ENCODE measurements at regions not wholly inside any gene's neighbourhood (a gene's known extent, or its start where the extent isn't known, plus 50 kb on each side); places are given as distances from the start of the nearest gene placed in this dataset.
"Not testable (repeated sequence)": the region's sequence is repeated elsewhere in the genome, so short reads cannot be mapped to it uniquely, and the experiment has no call there.

DNA sequence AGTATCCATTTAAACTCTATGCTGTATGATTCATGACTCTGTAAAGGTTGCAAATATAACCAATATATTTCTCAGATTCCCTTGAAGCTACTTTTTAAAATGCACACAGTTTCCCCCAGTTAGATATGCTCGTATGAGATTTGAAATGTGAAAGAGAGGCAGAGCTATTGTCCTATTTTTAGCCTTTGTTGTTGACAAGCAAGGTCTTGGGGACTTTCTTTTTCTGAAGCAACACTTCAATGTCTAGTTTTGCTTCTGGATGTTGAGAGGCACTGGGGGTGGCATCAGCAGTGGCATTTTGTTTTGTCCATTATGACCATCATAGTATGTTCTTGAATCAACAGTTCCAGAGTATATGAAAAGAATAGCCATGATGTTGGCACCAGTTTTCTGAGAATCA is 63.4 kb downstream of the ASCL1 start:
- H3K27me3 ChIP-seq (replicated peaks in 1 of 7): no peaks in the 10 kb centered on the region
- intact Hi-C loops (cut with DNase I; ENCODE audit: low total_unique reads): no loop called here
- no peaks in the 10 kb centered on the region for H3K9me3 ChIP-seq
- TF ChIP-seq POLR2A (IDR thresholded peaks at IDR 0.05) (no peak), POLR2AphosphoS5 (IDR thresholded peaks at IDR 0.05) (no peak)
- TF ChIP-seq, protein P1, sequence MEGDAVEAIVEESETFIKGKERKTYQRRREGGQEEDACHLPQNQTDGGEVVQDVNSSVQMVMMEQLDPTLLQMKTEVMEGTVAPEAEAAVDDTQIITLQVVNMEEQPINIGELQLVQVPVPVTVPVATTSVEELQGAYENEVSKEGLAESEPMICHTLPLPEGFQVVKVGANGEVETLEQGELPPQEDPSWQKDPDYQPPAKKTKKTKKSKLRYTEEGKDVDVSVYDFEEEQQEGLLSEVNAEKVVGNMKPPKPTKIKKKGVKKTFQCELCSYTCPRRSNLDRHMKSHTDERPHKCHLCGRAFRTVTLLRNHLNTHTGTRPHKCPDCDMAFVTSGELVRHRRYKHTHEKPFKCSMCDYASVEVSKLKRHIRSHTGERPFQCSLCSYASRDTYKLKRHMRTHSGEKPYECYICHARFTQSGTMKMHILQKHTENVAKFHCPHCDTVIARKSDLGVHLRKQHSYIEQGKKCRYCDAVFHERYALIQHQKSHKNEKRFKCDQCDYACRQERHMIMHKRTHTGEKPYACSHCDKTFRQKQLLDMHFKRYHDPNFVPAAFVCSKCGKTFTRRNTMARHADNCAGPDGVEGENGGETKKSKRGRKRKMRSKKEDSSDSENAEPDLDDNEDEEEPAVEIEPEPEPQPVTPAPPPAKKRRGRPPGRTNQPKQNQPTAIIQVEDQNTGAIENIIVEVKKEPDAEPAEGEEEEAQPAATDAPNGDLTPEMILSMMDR (IDR thresholded peaks at IDR 0.05 in 8 of 11, conservative IDR thresholded peaks at IDR 0.05 in 3 of 11): no peak
- no peaks in the 10 kb centered on the region for H3K36me3 ChIP-seq
- no peak overlapping the region for H3K4me3 ChIP-seq
- 37 to 65% (median 38%) methylated on average over 1 of the region's 1 CpG for WGBS, 5 donors
- no peak overlapping the region for H3K27ac ChIP-seq
- H3K4me1 ChIP-seq: no peaks in the 10 kb centered on the region
- no peak for DNase-seq

DNA sequence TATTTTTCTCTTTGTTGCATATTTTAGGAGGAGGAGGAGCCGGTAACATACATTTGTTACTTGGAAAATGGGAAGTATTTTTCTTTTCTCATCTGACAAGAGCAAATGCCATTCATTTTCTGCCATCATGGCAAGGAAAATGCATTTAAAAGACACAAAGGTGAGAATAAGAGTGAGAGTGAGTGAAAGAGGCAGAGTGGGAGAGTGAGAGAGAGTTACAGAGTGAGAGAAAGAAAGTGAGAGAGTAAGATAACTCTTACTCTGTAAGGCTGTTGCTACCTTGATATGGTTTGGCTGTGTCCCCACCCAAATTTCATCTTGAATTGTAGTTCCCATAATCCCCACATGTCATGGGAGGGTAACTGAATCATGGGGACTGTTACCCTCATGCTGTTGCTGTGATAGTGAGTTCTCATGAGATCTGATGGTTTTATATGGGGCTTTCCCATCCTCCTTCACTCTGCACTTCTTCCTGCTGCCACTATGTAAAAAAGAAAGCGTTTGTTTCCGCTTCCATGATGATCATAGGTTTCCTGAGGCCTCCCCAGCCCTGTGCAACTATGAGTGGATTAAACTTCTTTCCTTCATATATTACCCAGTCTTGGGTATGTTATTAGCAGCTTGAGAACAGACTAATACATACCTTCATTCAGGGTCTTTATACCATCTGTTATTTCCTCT is 64.2 kb downstream of the ASCL1 start:
- Histone ChIP-seq H3K27me3 (replicated peaks in 1 of 7) (no peaks in the 10 kb centered on the region), H3K36me3 (no peaks in the 10 kb centered on the region), H3K9me3 (no peaks in the 10 kb centered on the region), H3K27ac (no peak overlapping the region), H3K4me3 (no peak overlapping the region), H3K4me1 (no peaks in the 10 kb centered on the region)
- intact Hi-C loops (cut with DNase I; ENCODE audit: low total_unique reads): no loop called here
- no peak for DNase-seq
- TF ChIP-seq POLR2AphosphoS5 (IDR thresholded peaks at IDR 0.05) (no peak), POLR2A (IDR thresholded peaks at IDR 0.05) (no peak)
- TF ChIP-seq, protein P1 (IDR thresholded peaks at IDR 0.05 in 8 of 11, conservative IDR thresholded peaks at IDR 0.05 in 3 of 11): no peak
- WGBS, 5 donors: 72 to 83% (median 76%) methylated on average over 3 of the region's 3 CpGs

DNA sequence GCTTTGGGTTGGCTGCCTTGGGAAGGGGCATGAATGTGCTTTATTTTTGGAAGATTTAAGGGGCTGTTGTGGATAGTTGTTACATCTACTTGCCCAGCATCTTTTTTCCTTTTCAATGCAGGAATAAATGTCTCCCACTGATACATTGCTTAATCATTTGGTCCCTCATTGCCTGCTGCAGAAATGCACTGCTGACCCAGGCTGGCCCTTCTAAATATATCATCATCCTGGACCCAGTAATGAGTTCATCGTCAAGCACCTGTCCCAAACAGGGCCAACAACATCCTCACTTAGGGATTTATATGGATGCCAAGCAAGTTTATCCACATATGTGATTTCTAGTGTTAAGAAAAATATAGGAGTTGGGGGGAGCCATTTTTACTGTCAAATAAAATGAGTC is 67.2 kb downstream of the ASCL1 start:
- WGBS, 5 donors: 73 to 79% (median 79%) methylated on average over 1 of the region's 1 CpG
- Histone ChIP-seq H3K4me1 (no peaks in the 10 kb centered on the region), H3K27ac (no peak overlapping the region), H3K4me3 (no peak overlapping the region), H3K36me3 (no peaks in the 10 kb centered on the region), H3K9me3 (no peaks in the 10 kb centered on the region), H3K27me3 (replicated peaks in 1 of 7) (no peaks in the 10 kb centered on the region)
- no peak for TF ChIP-seq POLR2A (IDR thresholded peaks at IDR 0.05)
- intact Hi-C loops (cut with DNase I; ENCODE audit: low total_unique reads): no loop called here
- DNase-seq: no peak

DNA sequence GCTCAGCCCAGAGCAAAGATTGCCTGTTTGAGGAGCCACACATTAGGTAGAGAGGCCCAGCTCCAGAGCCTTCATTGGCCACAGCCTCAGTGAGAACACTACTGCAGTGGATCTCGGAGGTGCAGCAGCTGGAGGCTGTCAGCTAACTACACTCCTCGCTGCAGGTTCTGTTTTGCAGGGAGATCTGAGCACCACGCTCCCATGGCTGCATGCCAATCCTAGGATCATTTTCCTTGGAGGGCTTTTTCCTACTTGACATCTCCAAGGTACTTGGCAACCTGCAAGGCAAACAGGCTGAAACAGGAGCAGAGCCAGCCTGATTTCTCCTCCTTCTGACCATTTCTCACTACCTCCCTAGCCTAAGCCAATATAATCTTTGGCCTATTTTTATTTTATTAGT is 69.2 kb downstream of the ASCL1 start:
- H3K4me1 ChIP-seq; H3K27ac ChIP-seq; H3K36me3 ChIP-seq; intact Hi-C loops (cut with DNase I; ENCODE audit: low total_unique reads); H3K4me3 ChIP-seq; H3K9me3 ChIP-seq; DNase-seq; H3K27me3 ChIP-seq (replicated peaks in 1 of 7): not testable (repeated sequence)
- 35 to 67% (median 48%) methylated on average over 3 of the region's 3 CpGs for WGBS, 5 donors

DNA sequence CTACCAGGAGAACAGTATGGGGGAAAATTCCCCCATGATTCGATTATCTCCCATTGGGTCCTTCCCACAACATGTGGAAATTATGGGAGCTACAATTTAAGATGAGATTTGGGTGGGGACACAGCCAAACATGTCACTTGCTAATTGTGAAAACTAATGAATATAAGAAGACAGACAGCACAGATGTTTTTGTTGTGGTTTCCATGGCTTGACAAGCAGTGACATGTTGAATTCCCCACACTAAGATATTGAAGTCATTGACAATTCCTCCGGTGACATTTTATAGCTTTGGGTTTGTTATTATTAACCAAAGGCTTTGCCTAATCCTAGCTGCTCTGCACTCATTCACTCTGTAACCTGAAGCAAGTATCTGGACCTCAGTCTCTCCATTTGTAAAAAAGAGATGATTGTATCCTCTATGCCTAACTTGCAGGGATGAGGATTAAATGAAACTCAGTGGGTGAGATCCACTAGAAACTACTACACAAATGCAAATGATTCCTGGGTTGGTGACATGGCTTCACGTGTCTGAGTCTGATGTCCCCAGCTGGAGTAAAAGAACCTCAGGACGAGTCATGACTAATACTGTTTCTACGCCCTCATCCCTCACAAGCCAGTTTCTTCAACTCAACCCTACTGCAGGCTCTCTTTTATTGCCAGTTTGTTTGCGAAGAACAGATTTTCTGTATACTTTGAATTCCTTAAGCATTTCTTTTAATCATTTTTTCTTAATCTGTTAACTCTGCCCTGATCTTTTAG is 71.6 kb downstream of the ASCL1 start:
- intact Hi-C loops (cut with DNase I; ENCODE audit: low total_unique reads): no loop called here
- TF ChIP-seq POLR2AphosphoS5 (IDR thresholded peaks at IDR 0.05) (no peak), POLR2A (IDR thresholded peaks at IDR 0.05) (no peak)
- TF ChIP-seq, protein P1 (IDR thresholded peaks at IDR 0.05 in 8 of 11, conservative IDR thresholded peaks at IDR 0.05 in 3 of 11): no peak

More for the DNA sequence above, 71.6 kb downstream of the ASCL1 start:
- no peak for DNase-seq
- no peaks in the 10 kb centered on the region for H3K36me3 ChIP-seq
- 68 to 78% (median 74%) methylated on average over 6 of the region's 6 CpGs for WGBS, 5 donors
- H3K9me3 ChIP-seq: no peaks in the 10 kb centered on the region
- H3K27ac ChIP-seq: no peak overlapping the region
- no peak overlapping the region for H3K4me3 ChIP-seq
- H3K27me3 ChIP-seq (replicated peaks in 1 of 7): no peaks in the 10 kb centered on the region
- H3K4me1 ChIP-seq: no peaks in the 10 kb centered on the region
